NCI-H2107 treated with DMSO at 0.1 percent for 48 hours (cell line): ENCODE measurements at regions not wholly inside any gene's neighbourhood (a gene's known extent, or its start where the extent isn't known, plus 50 kb on each side); places are given as distances from the start of the nearest gene placed in this dataset.
"Not testable (repeated sequence)": the region's sequence is repeated elsewhere in the genome, so short reads cannot be mapped to it uniquely, and the experiment has no call there.

Source experiments
- DNase-seq: peaks from one replicate; lab custom pipeline; 2025; ENCODE audit not compliant: unreplicated experiment; lab: John Stamatoyannopoulos, UW

- no peak for DNase-seq
These were observed 250.1 kb upstream of the CDH5 start for GRCh38 chr16:66116163-66117002.

GRCh38 chr16:66115373-66115772 is 251.1 kb upstream of the CDH5 start:
- DNase-seq, result no peak

GRCh38 chr16:66113223-66113622 is 253.3 kb upstream of the CDH5 start:
- no peak for DNase-seq

- DNase-seq, result no peak
These were observed 256.8 kb upstream of the CDH5 start for GRCh38 chr16:66109677-66110076.

GRCh38 chr16:66107661-66108060 is 258.8 kb upstream of the CDH5 start:
- no peak for DNase-seq

- no peak for DNase-seq
These were observed 263.3 kb upstream of the CDH5 start for GRCh38 chr16:66103211-66103610.

GRCh38 chr16:66099306-66099705 is 267.2 kb upstream of the CDH5 start:
- no peak for DNase-seq

- no peak for DNase-seq
These were observed 268.7 kb upstream of the CDH5 start for GRCh38 chr16:66097751-66098150.

GRCh38 chr16:66095676-66096075 is 270.8 kb upstream of the CDH5 start:
- DNase-seq, result no peak

GRCh38 chr16:66093191-66093590 is 273.3 kb upstream of the CDH5 start:
- no peak for DNase-seq

- DNase-seq, result no peak
These were observed 275.0 kb upstream of the CDH5 start for GRCh38 chr16:66091471-66091891.

GRCh38 chr16:66088681-66089080 is 277.8 kb upstream of the CDH5 start:
- DNase-seq, result no peak

GRCh38 chr16:66087308-66087707 is 279.2 kb upstream of the CDH5 start:
- no peak for DNase-seq

GRCh38 chr16:66085651-66086050 is 280.8 kb upstream of the CDH5 start:
- no peak for DNase-seq

- not testable (repeated sequence) for DNase-seq
These were observed 281.8 kb upstream of the CDH5 start for GRCh38 chr16:66084731-66085130.

GRCh38 chr16:66084306-66084705 is 282.2 kb upstream of the CDH5 start:
- no peak for DNase-seq

- DNase-seq, result no peak
These were observed 283.3 kb upstream of the CDH5 start for GRCh38 chr16:66083171-66083570.

- no peak for DNase-seq
These were observed 284.1 kb upstream of the CDH5 start for GRCh38 chr16:66082424-66082823.

- no peak for DNase-seq
These were observed 284.6 kb upstream of the CDH5 start for GRCh38 chr16:66081775-66082366.

GRCh38 chr16:66079671-66080334 is 286.7 kb upstream of the CDH5 start:
- no peak for DNase-seq

GRCh38 chr16:66070140-66070917 is 296.2 kb upstream of the CDH5 start:
- DNase-seq, result no peak
